Keratinocyte (primary cell): ENCODE measurements at regions not wholly inside any gene's neighbourhood (a gene's known extent, or its start where the extent isn't known, plus 50 kb on each side); places are given as distances from the start of the nearest gene placed in this dataset.

ENCODE experiments used
- EZH2 ChIP-seq: IDR thresholded peaks from one replicate; pipeline ENCODE4 v1.6.1; 2012; ENCODE audit warnings: inconsistent platforms, mild to moderate bottlenecking, low read length, moderate library complexity
- TF ChIP-seq, protein P1 (sequence below), 3 experiments: IDR thresholded peaks in 1 of 3; conservative IDR thresholded peaks in 1 of 3; optimal IDR thresholded peaks in 1 of 3; 2 replicates in 2 of 3; 3 replicates in 1 of 3; pipeline versions ENCODE3 to v1.5.1; 2011; ENCODE audit warnings: low read length in 3 of 3, mild to moderate bottlenecking in 3 of 3, moderate library complexity in 2 of 3, control low read depth in 1 of 3, inconsistent platforms in 1 of 3; ENCODE audit not compliant: insufficient read depth in 2 of 3; ENCODE audit errors: extremely low read depth in 1 of 3

DNA sequence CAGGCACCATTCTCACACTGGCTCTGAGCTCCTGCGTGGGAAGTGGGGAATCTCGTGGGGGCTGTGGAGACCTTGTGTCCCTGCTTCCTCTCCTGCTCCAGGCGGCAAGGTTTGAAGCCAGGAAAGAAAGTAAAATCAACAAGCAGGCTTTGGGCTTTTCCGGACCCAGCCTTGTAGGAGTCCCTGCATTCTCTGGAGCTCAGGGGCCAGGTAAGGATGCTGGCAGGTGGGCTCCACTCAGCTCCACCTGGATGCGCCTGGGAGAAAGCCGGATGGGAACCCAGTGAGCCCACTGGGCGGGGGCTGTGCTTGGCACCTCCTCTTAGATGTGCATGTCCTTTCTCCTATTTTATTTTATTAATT is 362.5 kb downstream of the SEC14L1 start:
- TF ChIP-seq, protein P1, sequence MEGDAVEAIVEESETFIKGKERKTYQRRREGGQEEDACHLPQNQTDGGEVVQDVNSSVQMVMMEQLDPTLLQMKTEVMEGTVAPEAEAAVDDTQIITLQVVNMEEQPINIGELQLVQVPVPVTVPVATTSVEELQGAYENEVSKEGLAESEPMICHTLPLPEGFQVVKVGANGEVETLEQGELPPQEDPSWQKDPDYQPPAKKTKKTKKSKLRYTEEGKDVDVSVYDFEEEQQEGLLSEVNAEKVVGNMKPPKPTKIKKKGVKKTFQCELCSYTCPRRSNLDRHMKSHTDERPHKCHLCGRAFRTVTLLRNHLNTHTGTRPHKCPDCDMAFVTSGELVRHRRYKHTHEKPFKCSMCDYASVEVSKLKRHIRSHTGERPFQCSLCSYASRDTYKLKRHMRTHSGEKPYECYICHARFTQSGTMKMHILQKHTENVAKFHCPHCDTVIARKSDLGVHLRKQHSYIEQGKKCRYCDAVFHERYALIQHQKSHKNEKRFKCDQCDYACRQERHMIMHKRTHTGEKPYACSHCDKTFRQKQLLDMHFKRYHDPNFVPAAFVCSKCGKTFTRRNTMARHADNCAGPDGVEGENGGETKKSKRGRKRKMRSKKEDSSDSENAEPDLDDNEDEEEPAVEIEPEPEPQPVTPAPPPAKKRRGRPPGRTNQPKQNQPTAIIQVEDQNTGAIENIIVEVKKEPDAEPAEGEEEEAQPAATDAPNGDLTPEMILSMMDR (optimal IDR thresholded peaks at IDR 0.05 in 1 of 3, IDR thresholded peaks at IDR 0.05 in 1 of 3, conservative IDR thresholded peaks at IDR 0.05 in 1 of 3; ENCODE audit: extremely low read depth in 1 of 3, insufficient read depth in 2 of 3, low read length in 3 of 3): no peak
- no peak for TF ChIP-seq EZH2
